GM18907 (cell line): ENCODE measurements at regions not wholly inside any gene's neighbourhood (a gene's known extent, or its start where the extent isn't known, plus 50 kb on each side); places are given as distances from the start of the nearest gene placed in this dataset.
A peak's percentile ranks its signal among the peaks of the same experiment; 100 is the strongest.
"Not testable (repeated sequence)": the region's sequence is repeated elsewhere in the genome, so short reads cannot be mapped to it uniquely, and the experiment has no call there.

Source experiments
- ATAC-seq: cut with Tn5 transposase; IDR thresholded peaks from one replicate; pipeline ENCODE4 v1.9.1; 2021; ENCODE audit warnings: mild to moderate bottlenecking, moderate library complexity; ENCODE audit not compliant: unreplicated experiment

GRCh38 chr4:38411981-38412536 is 251.9 kb upstream of the KLF3 start:
- no peak for ATAC-seq

- no peak for ATAC-seq
Observed at GRCh38 chr4:38413524-38414341, 250.3 kb upstream of the KLF3 start.

- ATAC-seq, result no peak
Observed at GRCh38 chr4:38414410-38414809, 249.6 kb upstream of the KLF3 start.

- ATAC-seq, result no peak
Observed at GRCh38 chr4:38415682-38416081, 248.3 kb upstream of the KLF3 start.

- ATAC-seq, result no peak
Observed at GRCh38 chr4:38416450-38417014, 247.5 kb upstream of the KLF3 start.

- ATAC-seq, result not testable (repeated sequence)
Observed at GRCh38 chr4:38420254-38420653, 243.7 kb upstream of the KLF3 start.

GRCh38 chr4:38422850-38423249 is 241.1 kb upstream of the KLF3 start:
- no peak for ATAC-seq

GRCh38 chr4:38424151-38424871 is 239.7 kb upstream of the KLF3 start:
- no peak for ATAC-seq

- ATAC-seq, result no peak
Observed at GRCh38 chr4:38426532-38426931, 237.5 kb upstream of the KLF3 start.

- no peak for ATAC-seq
Observed at GRCh38 chr4:38430841-38431240, 233.2 kb upstream of the KLF3 start.

GRCh38 chr4:38442073-38442788 is 221.8 kb upstream of the KLF3 start:
- ATAC-seq, result no peak

GRCh38 chr4:38449506-38450174 is 214.4 kb upstream of the KLF3 start:
- ATAC-seq, result no peak

GRCh38 chr4:38452009-38452408 is 212.0 kb upstream of the KLF3 start:
- ATAC-seq, result peak; percentile 75

GRCh38 chr4:38452542-38452941 is 211.5 kb upstream of the KLF3 start:
- ATAC-seq, result no peak

GRCh38 chr4:38453253-38453881 is 210.6 kb upstream of the KLF3 start:
- no peak for ATAC-seq

- no peak for ATAC-seq
Observed at GRCh38 chr4:38454284-38454683, 209.7 kb upstream of the KLF3 start.

- ATAC-seq, result peak; percentile 61
Observed at GRCh38 chr4:38455092-38455862, 208.7 kb upstream of the KLF3 start.

- no peak for ATAC-seq
Observed at GRCh38 chr4:38456096-38456495, 207.9 kb upstream of the KLF3 start.

GRCh38 chr4:38461342-38461741 is 202.7 kb upstream of the KLF3 start:
- no peak for ATAC-seq
